GM12892 (cell line): ENCODE measurements at regions not wholly inside any gene's neighbourhood (a gene's known extent, or its start where the extent isn't known, plus 50 kb on each side); places are given as distances from the start of the nearest gene placed in this dataset.

ENCODE experiments used
- DNase-seq: peaks from one replicate; pipeline ENCODE4 v3.0.0; 2011; ENCODE audit not compliant: insufficient read length
- FAIRE-seq: peaks from 2 replicates; lab custom pipeline; 2011; peaks lifted over from hg19 to GRCh38; lab: Jason Lieb, UNC
- POLR2A ChIP-seq: IDR thresholded peaks from 2 replicates; pipeline ENCODE4 v1.6.1; 2011; ENCODE audit warnings: low read depth, low read length, control low read depth
- POLR2AphosphoS5 ChIP-seq: IDR thresholded peaks from 2 replicates; pipeline ENCODE4 v1.6.1; 2011; ENCODE audit warnings: low read depth, low read length, control low read depth
- TAF1 ChIP-seq: IDR thresholded peaks from 2 replicates; pipeline ENCODE4 v1.6.1; 2011; ENCODE audit warnings: low read depth, mild to moderate bottlenecking, control low read depth, low read length, borderline replicate concordance

DNA sequence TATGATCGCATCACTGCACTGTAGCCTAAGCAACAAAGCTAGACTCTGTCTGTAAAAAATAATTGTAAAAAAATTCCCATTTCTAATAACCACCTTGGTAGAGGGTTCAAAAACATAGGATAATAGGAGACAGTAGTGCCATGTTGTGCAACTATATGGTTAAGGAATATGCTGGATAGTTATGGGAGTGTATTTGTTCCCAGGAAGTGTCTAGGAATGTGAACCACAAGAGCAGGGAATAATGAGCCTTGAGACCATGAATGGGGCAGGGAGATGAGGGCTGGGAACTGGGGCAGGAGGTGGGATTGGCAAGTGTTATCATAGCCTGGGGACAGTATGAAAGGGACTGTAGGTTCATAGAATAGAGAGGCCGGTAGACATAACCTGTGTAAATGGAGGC, 50.4 kb downstream of the RUSC2 start:
- TF ChIP-seq POLR2AphosphoS5: no peak
- no peak for TF ChIP-seq TAF1
- TF ChIP-seq POLR2A: no peak
- FAIRE-seq (no peak), DNase-seq (no peak)

DNA sequence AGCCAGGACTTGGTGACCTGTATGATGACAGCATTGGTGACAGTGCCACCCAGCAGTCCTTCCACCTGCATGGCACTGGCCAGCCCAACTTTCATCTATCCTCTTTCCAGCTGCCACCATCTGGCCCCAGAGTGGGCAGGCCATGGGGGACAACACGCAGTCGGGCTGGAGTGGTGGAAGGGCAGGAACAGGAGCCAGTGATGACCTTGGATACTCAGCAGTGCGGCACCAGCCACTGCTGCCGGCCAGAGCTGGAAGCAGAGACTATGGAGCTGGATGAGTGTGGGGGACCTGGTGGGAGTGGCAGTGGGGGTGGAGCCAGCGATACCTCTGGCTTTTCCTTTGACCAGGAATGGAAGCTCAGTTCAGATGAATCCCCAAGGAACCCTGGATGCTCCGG, 56.9 kb downstream of the RUSC2 start:
- TF ChIP-seq POLR2AphosphoS5 (no peak), TAF1 (no peak), POLR2A (no peak)
- FAIRE-seq (no peak), DNase-seq (no peak)

DNA sequence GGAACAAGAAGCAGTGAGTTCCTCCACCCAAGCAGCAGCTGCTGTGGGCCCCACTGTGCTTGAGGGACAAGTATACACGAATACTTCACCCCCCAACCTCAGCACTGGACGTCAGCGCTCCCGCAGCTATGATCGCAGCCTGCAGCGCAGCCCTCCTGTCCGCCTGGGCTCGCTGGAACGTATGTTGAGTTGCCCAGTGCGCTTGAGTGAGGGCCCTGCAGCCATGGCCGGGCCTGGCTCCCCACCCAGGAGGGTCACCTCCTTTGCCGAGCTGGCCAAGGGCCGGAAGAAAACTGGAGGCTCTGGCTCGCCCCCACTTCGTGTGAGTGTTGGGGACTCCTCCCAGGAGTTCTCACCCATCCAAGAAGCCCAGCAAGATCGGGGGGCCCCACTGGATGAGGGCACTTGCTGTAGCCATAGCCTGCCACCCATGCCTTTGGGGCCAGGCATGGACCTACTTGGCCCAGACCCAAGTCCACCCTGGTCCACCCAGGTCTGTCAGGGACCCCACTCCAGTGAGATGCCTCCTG, 57.1 kb upstream of the TESK1 start:
- DNase-seq: no peak
- TF ChIP-seq POLR2AphosphoS5 (no peak), TAF1 (no peak), POLR2A (no peak)
- FAIRE-seq: no peak

- DNase-seq: no peak
- no peak for FAIRE-seq
- no peak for TF ChIP-seq POLR2A
- TF ChIP-seq POLR2AphosphoS5: no peak
- no peak for TF ChIP-seq TAF1
These were observed 56.5 kb upstream of the TESK1 start for GRCh38 chr9:35548571-35548970.

GRCh38 chr9:35549441-35549840, 55.6 kb upstream of the TESK1 start:
- TF ChIP-seq TAF1 (no peak), POLR2AphosphoS5 (no peak), POLR2A (no peak)
- FAIRE-seq (no peak), DNase-seq (no peak)

- TF ChIP-seq TAF1: no peak
- no peak for TF ChIP-seq POLR2AphosphoS5
- no peak for TF ChIP-seq POLR2A
- no peak for FAIRE-seq
- DNase-seq: no peak
These were observed 52.7 kb upstream of the TESK1 start for GRCh38 chr9:35552376-35552775.

DNA sequence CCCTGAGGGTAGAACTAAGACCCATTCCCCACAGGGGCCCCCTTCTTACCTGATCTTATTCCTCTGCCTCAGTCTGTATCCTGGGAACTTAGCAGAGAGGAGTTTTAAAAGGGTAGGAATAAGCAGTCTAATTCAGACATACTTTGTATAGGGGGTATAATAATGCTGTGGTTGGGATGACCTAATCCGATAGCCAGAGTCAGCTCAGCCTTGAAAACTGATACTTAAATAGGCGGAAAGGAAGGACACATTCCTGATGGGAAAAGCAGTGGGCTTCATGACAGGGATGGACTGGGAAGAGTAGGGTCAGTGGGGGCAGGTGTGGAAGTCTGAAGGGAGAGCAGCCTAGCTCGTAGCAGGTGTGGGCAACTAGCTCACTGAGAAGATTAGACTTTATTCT, 52.2 kb upstream of the TESK1 start:
- DNase-seq (no peak), FAIRE-seq (no peak)
- TF ChIP-seq TAF1 (no peak), POLR2AphosphoS5 (no peak), POLR2A (no peak)

- DNase-seq (no peak), FAIRE-seq (peak; percentile 83)
These were observed 51.2 kb upstream of the TESK1 start for GRCh38 chr9:35553670-35554543.

DNA sequence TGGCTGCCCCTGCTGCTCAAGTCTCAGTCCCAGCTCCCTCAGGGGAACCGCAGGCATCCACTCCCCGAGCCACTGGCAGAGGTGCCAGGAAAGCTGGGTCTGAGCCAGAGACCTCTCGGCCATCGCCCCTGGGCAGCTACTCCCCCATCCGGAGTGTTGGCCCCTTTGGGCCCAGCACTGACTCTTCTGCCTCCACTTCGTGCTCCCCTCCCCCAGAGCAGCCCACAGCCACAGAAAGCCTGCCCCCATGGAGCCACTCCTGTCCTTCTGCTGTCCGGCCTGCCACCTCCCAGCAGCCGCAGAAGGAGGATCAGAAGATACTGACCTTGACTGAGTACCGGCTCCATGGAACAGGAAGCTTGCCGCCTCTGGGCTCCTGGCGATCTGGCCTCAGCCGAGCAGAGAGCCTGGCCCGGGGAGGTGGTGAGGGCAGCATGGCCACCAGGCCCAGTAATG, 49.8 kb upstream of the TESK1 start:
- FAIRE-seq (no peak), DNase-seq (no peak)
- TF ChIP-seq POLR2A (no peak), POLR2AphosphoS5 (no peak), TAF1 (no peak)

More at GRCh38 chr9:35553670-35554543, 51.2 kb upstream of the TESK1 start:
- TF ChIP-seq POLR2A (no peak), POLR2AphosphoS5 (no peak), TAF1 (no peak)
